Loucy (cell line): ENCODE measurements at regions not wholly inside any gene's neighbourhood (a gene's known extent, or its start where the extent isn't known, plus 50 kb on each side); places are given as distances from the start of the nearest gene placed in this dataset.

Source experiments
- H2AFZ ChIP-seq: fragments of 200-600 bp; sonication (generic); 2 replicates; pipeline ENCODE4 v1.6.0; 2016; ENCODE audit warnings: antibody characterized with exemption, mild to moderate bottlenecking, low read length, moderate library complexity
- H3F3A ChIP-seq: fragments of 200-600 bp; 2 replicates; pipeline ENCODE4 v1.6.0; 2016; ENCODE audit warnings: antibody characterized with exemption, low read depth, mild to moderate bottlenecking
- H3K27me3 ChIP-seq: fragments of 200-600 bp; sonication (generic); 2 replicates; pipeline ENCODE4 v1.6.1; 2014; ENCODE audit warnings: low read length, mild to moderate bottlenecking; ENCODE audit not compliant: insufficient read depth, poor library complexity, severe bottlenecking
- H3K36me3 ChIP-seq: fragments of 200-600 bp; sonication (generic); 2 replicates; pipeline ENCODE4 v1.6.1; 2016; ENCODE audit warnings: low read length; ENCODE audit not compliant: insufficient read depth
- H3K4me1 ChIP-seq: fragments of 200-600 bp; sonication (generic); 2 replicates; pipeline ENCODE4 v1.5.1; 2014; ENCODE audit warnings: low read length, mild to moderate bottlenecking; ENCODE audit not compliant: insufficient read depth, poor library complexity, severe bottlenecking
- H3K4me2 ChIP-seq: fragments of 200-600 bp; sonication (generic); 2 replicates; pipeline ENCODE4 v1.6.0; 2014; ENCODE audit warnings: antibody characterized with exemption, low read length, low read depth, mild to moderate bottlenecking; ENCODE audit not compliant: poor library complexity, severe bottlenecking
- H3K4me3 ChIP-seq: fragments of 200-600 bp; sonication (generic); 2 replicates; pipeline ENCODE4 v1.5.1; 2014; ENCODE audit warnings: low read length, mild to moderate bottlenecking, mixed read lengths; ENCODE audit not compliant: poor library complexity, severe bottlenecking
- H3K79me2 ChIP-seq: fragments of 200-600 bp; sonication (generic); 2 replicates; pipeline ENCODE4 v1.6.1; 2014; ENCODE audit warnings: low read length; ENCODE audit not compliant: insufficient read depth
- H3K9ac ChIP-seq: fragments of 200-600 bp; sonication (generic); 2 replicates; pipeline ENCODE4 v1.6.0; 2014; ENCODE audit warnings: mild to moderate bottlenecking, low read depth, low read length, moderate library complexity; ENCODE audit not compliant: poor library complexity, severe bottlenecking
- H3K9me2 ChIP-seq: fragments of 200-600 bp; sonication (generic); replicated peaks from 2 replicates; pipeline ENCODE4 v1.6.1; 2016; ENCODE audit warnings: low read depth, low read length, mixed read lengths
- H3K9me3 ChIP-seq: fragments of 200-600 bp; sonication (generic); 2 replicates; pipeline ENCODE4 v1.6.1; 2014; ENCODE audit warnings: mild to moderate bottlenecking, antibody characterized with exemption, low read length, low read depth; ENCODE audit not compliant: insufficient read depth
- H4K20me1 ChIP-seq: fragments of 200-600 bp; sonication (generic); 2 replicates; pipeline ENCODE4 v1.6.0; 2014; ENCODE audit warnings: antibody characterized with exemption, low read length, mild to moderate bottlenecking; ENCODE audit not compliant: insufficient read depth, poor library complexity, severe bottlenecking
- EZH2phosphoT487 ChIP-seq: fragments of 200-600 bp; IDR thresholded peaks from 2 replicates; pipeline ENCODE4 v1.6.1; 2018; ENCODE audit warnings: antibody characterized with exemption, mild to moderate bottlenecking, moderate library complexity, borderline replicate concordance
- TF ChIP-seq, protein P1 (sequence below): fragments of 200-600 bp; sonication (generic); conservative IDR thresholded peaks from 2 replicates; pipeline ENCODE4 v1.5.1; 2014; ENCODE audit warnings: mild to moderate bottlenecking, antibody characterized with exemption, low read length

DNA sequence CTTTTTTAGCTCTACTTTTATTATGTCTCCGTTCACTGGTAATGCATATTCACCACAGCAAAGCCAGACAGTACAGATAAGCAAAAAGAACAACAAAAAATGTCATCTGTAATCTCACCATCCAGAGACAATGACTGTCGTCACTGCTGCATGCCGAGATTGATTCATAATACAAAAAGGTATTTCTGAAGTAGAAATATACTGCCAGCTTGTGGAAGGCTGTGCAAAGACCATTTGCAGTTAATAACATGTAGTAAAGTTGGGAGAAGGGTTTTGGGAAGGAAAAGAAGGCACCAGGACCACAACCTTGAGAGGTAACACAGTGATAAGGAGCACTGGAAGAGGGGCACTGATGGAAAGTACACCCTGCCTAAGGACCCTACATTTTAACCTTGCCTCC, 223.0 kb upstream of the ZIC3 start:
- H3K9me2 ChIP-seq, result no peaks in the 10 kb centered on the region
- no peaks in the 10 kb centered on the region for H3K9me3 ChIP-seq
- H3K9ac ChIP-seq, result no peak overlapping the region
- no peak overlapping the region for H3K4me3 ChIP-seq
- H3K27me3 ChIP-seq, result no peaks in the 10 kb centered on the region
- no peak for TF ChIP-seq EZH2phosphoT487
- TF ChIP-seq, protein P1, sequence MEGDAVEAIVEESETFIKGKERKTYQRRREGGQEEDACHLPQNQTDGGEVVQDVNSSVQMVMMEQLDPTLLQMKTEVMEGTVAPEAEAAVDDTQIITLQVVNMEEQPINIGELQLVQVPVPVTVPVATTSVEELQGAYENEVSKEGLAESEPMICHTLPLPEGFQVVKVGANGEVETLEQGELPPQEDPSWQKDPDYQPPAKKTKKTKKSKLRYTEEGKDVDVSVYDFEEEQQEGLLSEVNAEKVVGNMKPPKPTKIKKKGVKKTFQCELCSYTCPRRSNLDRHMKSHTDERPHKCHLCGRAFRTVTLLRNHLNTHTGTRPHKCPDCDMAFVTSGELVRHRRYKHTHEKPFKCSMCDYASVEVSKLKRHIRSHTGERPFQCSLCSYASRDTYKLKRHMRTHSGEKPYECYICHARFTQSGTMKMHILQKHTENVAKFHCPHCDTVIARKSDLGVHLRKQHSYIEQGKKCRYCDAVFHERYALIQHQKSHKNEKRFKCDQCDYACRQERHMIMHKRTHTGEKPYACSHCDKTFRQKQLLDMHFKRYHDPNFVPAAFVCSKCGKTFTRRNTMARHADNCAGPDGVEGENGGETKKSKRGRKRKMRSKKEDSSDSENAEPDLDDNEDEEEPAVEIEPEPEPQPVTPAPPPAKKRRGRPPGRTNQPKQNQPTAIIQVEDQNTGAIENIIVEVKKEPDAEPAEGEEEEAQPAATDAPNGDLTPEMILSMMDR, result no peak
- no peaks in the 10 kb centered on the region for H3F3A ChIP-seq
- no peak overlapping the region for H3K4me2 ChIP-seq
- H4K20me1 ChIP-seq, result no peaks in the 10 kb centered on the region
- no peak overlapping the region for H2AFZ ChIP-seq
- no peaks in the 10 kb centered on the region for H3K4me1 ChIP-seq
- no peaks in the 10 kb centered on the region for H3K79me2 ChIP-seq
- no peaks in the 10 kb centered on the region for H3K36me3 ChIP-seq

DNA sequence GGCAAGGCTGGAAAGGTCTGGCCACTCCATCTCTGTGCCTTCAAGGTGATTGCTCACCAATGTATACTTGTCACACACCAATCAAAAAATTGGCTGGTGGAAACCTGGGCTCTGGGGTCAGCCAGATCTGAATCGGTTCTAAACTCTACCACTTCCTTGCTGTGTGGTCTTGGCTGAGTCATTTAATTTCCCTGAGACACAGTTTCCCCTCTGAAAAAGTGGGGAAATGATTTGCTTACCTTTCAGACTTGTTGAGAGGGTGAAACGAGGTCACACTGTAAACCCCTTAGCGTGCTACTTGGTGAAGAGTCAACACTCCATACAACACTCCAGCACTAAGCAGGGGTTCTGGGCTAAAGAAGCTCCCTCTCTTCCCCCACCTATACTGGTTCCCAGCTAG, 252.3 kb upstream of the ZIC3 start:
- Histone ChIP-seq H3K79me2 (no peaks in the 10 kb centered on the region), H3K27me3 (no peaks in the 10 kb centered on the region), H3K9ac (no peak overlapping the region), H3K4me2 (no peak overlapping the region), H3K4me1 (no peaks in the 10 kb centered on the region), H3K4me3 (no peak overlapping the region), H3K36me3 (no peaks in the 10 kb centered on the region), H2AFZ (no peak overlapping the region), H4K20me1 (no peaks in the 10 kb centered on the region), H3K9me2 (no peaks in the 10 kb centered on the region), H3K9me3 (no peaks in the 10 kb centered on the region), H3F3A (no peaks in the 10 kb centered on the region)
- TF ChIP-seq EZH2phosphoT487, result no peak
- TF ChIP-seq, protein P1, result no peak

DNA sequence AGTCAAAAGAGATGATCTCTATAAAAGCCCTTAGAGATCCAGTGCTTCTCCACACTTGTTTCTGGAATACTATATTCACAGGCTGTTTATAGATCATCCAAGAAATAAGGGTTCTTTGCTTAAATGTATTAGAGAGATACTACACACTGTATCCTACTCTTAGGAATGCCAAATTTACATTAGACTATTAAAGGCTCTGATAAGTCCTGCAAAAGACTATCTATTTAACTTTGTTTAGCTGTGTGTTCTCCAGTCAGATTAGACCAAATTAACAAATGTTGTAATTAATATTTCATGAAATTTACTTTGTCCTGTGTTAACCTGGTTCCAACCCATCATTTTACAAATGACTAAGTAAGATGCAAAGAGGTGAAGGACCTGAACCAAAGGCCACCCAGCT, 260.5 kb upstream of the ZIC3 start:
- Histone ChIP-seq H3K36me3 (no peaks in the 10 kb centered on the region), H3K4me3 (no peak overlapping the region), H2AFZ (no peak overlapping the region), H3K9me3 (no peaks in the 10 kb centered on the region), H3K9me2 (no peaks in the 10 kb centered on the region), H3K4me2 (no peak overlapping the region), H3K9ac (no peak overlapping the region), H4K20me1 (no peaks in the 10 kb centered on the region), H3K27me3 (no peaks in the 10 kb centered on the region), H3K79me2 (no peaks in the 10 kb centered on the region), H3F3A (no peaks in the 10 kb centered on the region), H3K4me1 (no peaks in the 10 kb centered on the region)
- TF ChIP-seq, protein P1, result no peak
- TF ChIP-seq EZH2phosphoT487, result no peak
